MCF 10A (cell line): ENCODE measurements at regions not wholly inside any gene's neighbourhood (a gene's known extent, or its start where the extent isn't known, plus 50 kb on each side); places are given as distances from the start of the nearest gene placed in this dataset.

Experiments
- BruUV-seq: library from RNA; stranded (reverse); fragments of 400-500 nt; replicated peaks from 2 replicates; lab custom pipeline; 2021; lab: Mats Ljungman, UMichigan
- CTCF ChIA-PET: fragments of 300-600 bp; sonication (Branson Sonifier 250); formaldehyde crosslinking; extraction: SDS; loops from one replicate; lab custom pipeline; 2021; ENCODE audit warnings: antibody characterized with exemption, inconsistent platforms; lab: Yijun Ruan, JAX
- POLR2A ChIA-PET: fragments of 300-600, 350-650 bp; sonication (Branson Sonifier 250); formaldehyde crosslinking; extraction: SDS; loops from one replicate; lab custom pipeline; 2020; ENCODE audit warnings: antibody characterized with exemption, inconsistent platforms; lab: Yijun Ruan, JAX
- DNase-seq: peaks from one replicate; pipeline ENCODE4 v3.0.0-alpha.2; 2018; ENCODE audit not compliant: unreplicated experiment
- H3K27ac Mint-ChIP-seq: one replicate; pipeline ENCODE4 v1.8.0; 2022; ENCODE audit warnings: mild to moderate bottlenecking, low read depth, mixed read lengths; ENCODE audit not compliant: unreplicated experiment
- H3K27me3 Mint-ChIP-seq: one replicate; pipeline ENCODE4 v1.8.0; 2022; ENCODE audit warnings: mixed read lengths; ENCODE audit not compliant: insufficient read depth, unreplicated experiment
- H3K36me3 Mint-ChIP-seq: one replicate; pipeline ENCODE4 v1.8.0; 2022; ENCODE audit warnings: mild to moderate bottlenecking, moderate library complexity, mixed read lengths; ENCODE audit not compliant: insufficient read depth, unreplicated experiment
- H3K4me1 Mint-ChIP-seq: one replicate; pipeline ENCODE4 v1.8.0; 2022; ENCODE audit warnings: mixed read lengths; ENCODE audit not compliant: insufficient read depth, unreplicated experiment
- H3K4me3 Mint-ChIP-seq: one replicate; pipeline ENCODE4 v1.8.0; 2022; ENCODE audit warnings: mild to moderate bottlenecking, moderate library complexity, mixed read lengths; ENCODE audit not compliant: unreplicated experiment
- H3K9me3 Mint-ChIP-seq: one replicate; pipeline ENCODE4 v1.8.0; 2022; ENCODE audit warnings: mixed read lengths; ENCODE audit not compliant: unreplicated experiment
- intact Hi-C: fragments of 100-400 bp; cut with micrococcal nuclease; formaldehyde crosslinking; loops from 2 replicates; pipeline ENCODE4 v1.14.1; 2022
- TF ChIP-seq, protein P1 (sequence below): fragments of 200-600 bp; IDR thresholded peaks from one replicate; pipeline ENCODE4 v1.8.0; 2022; ENCODE audit warnings: antibody characterized with exemption, mild to moderate bottlenecking; ENCODE audit not compliant: unreplicated experiment

- no peak overlapping the region for H3K27ac Mint-ChIP-seq
- intact Hi-C loops = no loop called here
- H3K36me3 Mint-ChIP-seq = no peaks in the 10 kb centered on the region
- H3K4me3 Mint-ChIP-seq = no peak overlapping the region
- ChIA-PET CTCF (interaction anchor here (1.2 kb wide), 1 partner anchor 20 kb away, joined by 4 read pairs; no protein-coding TSS in a partner anchor), POLR2A (no interaction called here)
- H3K27me3 Mint-ChIP-seq = no peaks in the 10 kb centered on the region
- BruUV-seq = no TSS peak
- no peaks in the 10 kb centered on the region for H3K9me3 Mint-ChIP-seq
- TF ChIP-seq, protein P1, sequence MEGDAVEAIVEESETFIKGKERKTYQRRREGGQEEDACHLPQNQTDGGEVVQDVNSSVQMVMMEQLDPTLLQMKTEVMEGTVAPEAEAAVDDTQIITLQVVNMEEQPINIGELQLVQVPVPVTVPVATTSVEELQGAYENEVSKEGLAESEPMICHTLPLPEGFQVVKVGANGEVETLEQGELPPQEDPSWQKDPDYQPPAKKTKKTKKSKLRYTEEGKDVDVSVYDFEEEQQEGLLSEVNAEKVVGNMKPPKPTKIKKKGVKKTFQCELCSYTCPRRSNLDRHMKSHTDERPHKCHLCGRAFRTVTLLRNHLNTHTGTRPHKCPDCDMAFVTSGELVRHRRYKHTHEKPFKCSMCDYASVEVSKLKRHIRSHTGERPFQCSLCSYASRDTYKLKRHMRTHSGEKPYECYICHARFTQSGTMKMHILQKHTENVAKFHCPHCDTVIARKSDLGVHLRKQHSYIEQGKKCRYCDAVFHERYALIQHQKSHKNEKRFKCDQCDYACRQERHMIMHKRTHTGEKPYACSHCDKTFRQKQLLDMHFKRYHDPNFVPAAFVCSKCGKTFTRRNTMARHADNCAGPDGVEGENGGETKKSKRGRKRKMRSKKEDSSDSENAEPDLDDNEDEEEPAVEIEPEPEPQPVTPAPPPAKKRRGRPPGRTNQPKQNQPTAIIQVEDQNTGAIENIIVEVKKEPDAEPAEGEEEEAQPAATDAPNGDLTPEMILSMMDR = no peak
- DNase-seq = peak; percentile 59
- H3K4me1 Mint-ChIP-seq = peaks cover 12% of the 10 kb centered on the region
Measured at GRCh38 chr5:54722846-54723433, 205.4 kb downstream of the SNX18 start.

GRCh38 chr5:54721951-54722654 is 204.5 kb downstream of the SNX18 start:
- POLR2A ChIA-PET = no interaction called here
- Mint-ChIP-seq H3K4me1 (peaks cover 12% of the 10 kb centered on the region), H3K27me3 (no peaks in the 10 kb centered on the region), H3K9me3 (no peaks in the 10 kb centered on the region), H3K4me3 (no peak overlapping the region), H3K36me3 (no peaks in the 10 kb centered on the region), H3K27ac (no peak overlapping the region)
- BruUV-seq = no TSS peak
- intact Hi-C loops = no loop called here
- TF ChIP-seq, protein P1 = no peak
- DNase-seq = no peak
- CTCF ChIA-PET = interaction anchor here (0.6 to 1.2 kb wide), 2 partner anchors 21 to 104 kb away, joined by 4 to 5 read pairs; no protein-coding TSS in a partner anchor

- TF ChIP-seq, protein P1 = no peak
- DNase-seq = no peak
- H3K4me3 Mint-ChIP-seq = no peak overlapping the region
- ChIA-PET POLR2A (interaction anchor here (0.7 kb wide), 1 partner anchor 439 kb away, joined by 3 read pairs; the partner anchor contains the start of gene GPX8), CTCF (no interaction called here)
- H3K9me3 Mint-ChIP-seq = no peaks in the 10 kb centered on the region
- H3K27ac Mint-ChIP-seq = no peak overlapping the region
- BruUV-seq = no TSS peak
- intact Hi-C loops = no loop called here
- no peaks in the 10 kb centered on the region for H3K27me3 Mint-ChIP-seq
- H3K4me1 Mint-ChIP-seq = peaks cover 12% of the 10 kb centered on the region
- no peaks in the 10 kb centered on the region for H3K36me3 Mint-ChIP-seq
Measured at GRCh38 chr5:54721116-54721515, 203.6 kb downstream of the SNX18 start.

DNA sequence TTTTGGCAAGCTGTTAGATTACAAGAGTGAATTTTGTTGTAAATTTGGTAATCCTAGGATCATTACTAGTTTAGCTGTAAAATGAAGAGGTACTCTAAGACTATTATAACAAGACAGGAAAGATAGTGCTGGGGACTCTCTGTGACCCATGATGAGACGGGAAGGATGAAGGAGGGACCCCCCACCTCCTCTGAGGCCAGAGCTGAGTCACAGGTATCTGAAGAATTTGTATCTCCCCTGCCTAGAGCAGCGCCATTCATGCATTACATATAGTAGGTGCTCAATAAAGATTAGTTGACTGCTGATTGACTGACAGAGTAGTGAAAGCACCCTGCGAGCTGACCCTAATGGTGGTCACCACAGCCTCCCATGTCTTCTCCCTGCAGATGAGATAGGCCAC is 202.8 kb downstream of the SNX18 start:
- POLR2A ChIA-PET = interaction anchor here (0.7 to 1.0 kb wide), 2 partner anchors 51 to 439 kb away, joined by 3 read pairs; partner anchors contain the start of gene GPX8
- H3K27ac Mint-ChIP-seq = no peak overlapping the region
- no TSS peak for BruUV-seq
- no peak overlapping the region for H3K4me3 Mint-ChIP-seq
- intact Hi-C loops = no loop called here
- no peaks in the 10 kb centered on the region for H3K27me3 Mint-ChIP-seq
- H3K36me3 Mint-ChIP-seq = no peaks in the 10 kb centered on the region
- peaks cover 7% of the 10 kb centered on the region for H3K9me3 Mint-ChIP-seq
- CTCF ChIA-PET = no interaction called here
- TF ChIP-seq, protein P1 = no peak
- no peak for DNase-seq
- H3K4me1 Mint-ChIP-seq = peaks cover 12% of the 10 kb centered on the region
